Muscle of leg (tissue), 3 donors: ENCODE measurements at regions not wholly inside any gene's neighbourhood (a gene's known extent, or its start where the extent isn't known, plus 50 kb on each side); places are given as distances from the start of the nearest gene placed in this dataset.

ENCODE experiments used
- DNase-seq: peaks from one replicate; pipeline ENCODE4 v3.0.0; 2013
- H3K27ac ChIP-seq: one replicate; pipeline ENCODE4 v1.5.1; 2013; ENCODE audit warnings: mild to moderate bottlenecking, low read length, control low read depth
- H3K27me3 ChIP-seq: one replicate; pipeline ENCODE4 v1.6.1; 2013; ENCODE audit warnings: low read length; ENCODE audit not compliant: control insufficient read depth, insufficient read depth
- H3K36me3 ChIP-seq: one replicate; pipeline ENCODE4 v1.6.1; 2013; ENCODE audit warnings: low read length; ENCODE audit not compliant: control insufficient read depth, insufficient read depth
- H3K4me1 ChIP-seq: one replicate; pipeline ENCODE4 v1.6.1; 2013; ENCODE audit warnings: low read length; ENCODE audit not compliant: control insufficient read depth, insufficient read depth
- H3K4me3 ChIP-seq: one replicate; pipeline ENCODE4 v1.5.1; 2013; ENCODE audit warnings: low read length, control low read depth
- H3K9me3 ChIP-seq: replicated peaks from 2 replicates; pipeline ENCODE4 v1.6.1; 2013; ENCODE audit warnings: low read depth, low read length; ENCODE audit not compliant: control insufficient read depth
- WGBS: methylation state at CpG from one replicate; pipeline ENCODE4 v1.1.5; 2013; ENCODE audit warnings: missing lambda C conversion rate; ENCODE audit not compliant: insufficient coverage; 5-methylcytosine and 5-hydroxymethylcytosine counted together

- Histone ChIP-seq H3K27ac (no peak overlapping the region), H3K27me3 (no peaks in the 10 kb centered on the region), H3K4me3 (no peak overlapping the region), H3K4me1 (no peaks in the 10 kb centered on the region), H3K9me3 (no peaks in the 10 kb centered on the region), H3K36me3 (peaks cover 17% of the 10 kb centered on the region)
- DNase-seq = no peak
- no CpG with 5 or more reads among the region's 1 CpG for WGBS
Measured at GRCh38 chr9:109941771-109942170, 161.8 kb downstream of the PALM2AKAP2 start.

GRCh38 chr9:109945573-109945972 lies 165.6 kb downstream of the PALM2AKAP2 start:
- Histone ChIP-seq H3K9me3 (no peaks in the 10 kb centered on the region), H3K27ac (no peak overlapping the region), H3K36me3 (peaks cover 17% of the 10 kb centered on the region), H3K4me1 (no peaks in the 10 kb centered on the region), H3K27me3 (no peaks in the 10 kb centered on the region), H3K4me3 (no peak overlapping the region)
- WGBS = no CpG with 5 or more reads among the region's 1 CpG
- no peak for DNase-seq

GRCh38 chr9:109948453-109948852 lies 168.5 kb downstream of the PALM2AKAP2 start:
- no peak overlapping the region for H3K4me3 ChIP-seq
- H3K27me3 ChIP-seq = no peaks in the 10 kb centered on the region
- WGBS = no CpG with 5 or more reads among the region's 1 CpG
- no peak for DNase-seq
- H3K36me3 ChIP-seq = peaks cover 14% of the 10 kb centered on the region
- H3K27ac ChIP-seq = no peak overlapping the region
- H3K4me1 ChIP-seq = no peaks in the 10 kb centered on the region
- H3K9me3 ChIP-seq = no peaks in the 10 kb centered on the region

- H3K36me3 ChIP-seq = peaks cover 9% of the 10 kb centered on the region
- 77% methylated on average over 7 of the region's 7 CpGs for WGBS
- H3K27ac ChIP-seq = no peak overlapping the region
Measured at GRCh38 chr9:109950710-109951443, 170.9 kb downstream of the PALM2AKAP2 start.

GRCh38 chr9:109953300-109953699 lies 173.3 kb downstream of the PALM2AKAP2 start:
- no peaks in the 10 kb centered on the region for H3K27me3 ChIP-seq
- H3K4me1 ChIP-seq = peaks cover 6% of the 10 kb centered on the region
- no peak for DNase-seq
- H3K36me3 ChIP-seq = peaks cover 9% of the 10 kb centered on the region
- no peaks in the 10 kb centered on the region for H3K9me3 ChIP-seq
- no CpG with 5 or more reads among the region's 5 CpGs for whole genome bisulfite sequencing
- H3K27ac ChIP-seq = no peak overlapping the region
- no peak overlapping the region for H3K4me3 ChIP-seq

More at GRCh38 chr9:109950710-109951443, 170.9 kb downstream of the PALM2AKAP2 start:
- no peak for DNase-seq
- Histone ChIP-seq H3K4me1 (peaks cover 2% of the 10 kb centered on the region), H3K9me3 (no peaks in the 10 kb centered on the region), H3K4me3 (no peak overlapping the region), H3K27me3 (no peaks in the 10 kb centered on the region)

GRCh38 chr9:109953813-109954497 lies 174.0 kb downstream of the PALM2AKAP2 start:
- Histone ChIP-seq H3K27ac (no peak overlapping the region), H3K36me3 (peaks cover 9% of the 10 kb centered on the region), H3K9me3 (no peaks in the 10 kb centered on the region), H3K27me3 (no peaks in the 10 kb centered on the region), H3K4me1 (peaks cover 6% of the 10 kb centered on the region), H3K4me3 (no peak overlapping the region)
- DNase-seq = no peak
- no CpG with 5 or more reads among the region's 3 CpGs for WGBS

GRCh38 chr9:109956717-109957440 lies 176.9 kb downstream of the PALM2AKAP2 start:
- Histone ChIP-seq H3K4me1 (peaks cover 8% of the 10 kb centered on the region), H3K27me3 (no peaks in the 10 kb centered on the region), H3K9me3 (no peaks in the 10 kb centered on the region), H3K27ac (no peak overlapping the region), H3K4me3 (no peak overlapping the region), H3K36me3 (peaks cover 3% of the 10 kb centered on the region)
- DNase-seq = peak; percentile 35
- 18% methylated on average over 3 of the region's 9 CpGs for WGBS

- peak; percentile 60 for DNase-seq
- Histone ChIP-seq H3K9me3 (no peaks in the 10 kb centered on the region), H3K27me3 (no peaks in the 10 kb centered on the region), H3K27ac (no peak overlapping the region), H3K4me1 (peaks cover 6% of the 10 kb centered on the region), H3K4me3 (no peak overlapping the region), H3K36me3 (peaks cover 3% of the 10 kb centered on the region)
- 79% methylated on average over 3 of the region's 4 CpGs for WGBS
Measured at GRCh38 chr9:109959679-109960078, 179.7 kb downstream of the PALM2AKAP2 start.

GRCh38 chr9:109961626-109962025 lies 181.6 kb downstream of the PALM2AKAP2 start:
- Histone ChIP-seq H3K36me3 (peaks cover 3% of the 10 kb centered on the region), H3K27ac (no peak overlapping the region), H3K4me3 (no peak overlapping the region), H3K9me3 (no peaks in the 10 kb centered on the region), H3K4me1 (peaks cover 6% of the 10 kb centered on the region), H3K27me3 (no peaks in the 10 kb centered on the region)
- WGBS = 80% methylated on average over 1 of the region's 2 CpGs
- DNase-seq = no peak

GRCh38 chr9:109962215-109962614 lies 182.2 kb downstream of the PALM2AKAP2 start:
- peaks cover 4% of the 10 kb centered on the region for H3K4me1 ChIP-seq
- no peaks in the 10 kb centered on the region for H3K27me3 ChIP-seq
- no peak for DNase-seq
- H3K4me3 ChIP-seq = no peak overlapping the region
- H3K9me3 ChIP-seq = no peaks in the 10 kb centered on the region
- peaks cover 3% of the 10 kb centered on the region for H3K36me3 ChIP-seq
- no peak overlapping the region for H3K27ac ChIP-seq
